H9 (cell line): ENCODE measurements at regions not wholly inside any gene's neighbourhood (a gene's known extent, or its start where the extent isn't known, plus 50 kb on each side); places are given as distances from the start of the nearest gene placed in this dataset.

Source experiments
- DNase-seq: peaks from one replicate; pipeline ENCODE4 v3.0.0-alpha.2; 2017
- H2AFZ ChIP-seq: one replicate; pipeline ENCODE4 v1.6.1; 2013; ENCODE audit warnings: mild to moderate bottlenecking, low read length, control low read depth, moderate library complexity
- H2AK5ac ChIP-seq: 2 replicates; pipeline ENCODE4 v1.6.1; 2013; ENCODE audit warnings: low read length, control low read depth, mixed read lengths; ENCODE audit not compliant: insufficient read length
- H2BK120ac ChIP-seq: one replicate; pipeline ENCODE4 v1.6.1; 2013; ENCODE audit warnings: low read depth, mild to moderate bottlenecking, low read length, control low read depth, inconsistent platforms; ENCODE audit not compliant: poor library complexity, severe bottlenecking
- H2BK12ac ChIP-seq: 2 replicates; pipeline ENCODE4 v1.6.1; 2013; ENCODE audit warnings: low read length, control low read depth, mixed read lengths, low read depth; ENCODE audit not compliant: insufficient read length
- H2BK15ac ChIP-seq: 2 replicates; pipeline ENCODE4 v1.6.1; 2013; ENCODE audit warnings: low read depth, low read length, control low read depth
- H2BK20ac ChIP-seq: one replicate; pipeline ENCODE4 v1.6.1; 2013; ENCODE audit warnings: low read depth, mild to moderate bottlenecking, low read length, control low read depth, inconsistent platforms; ENCODE audit not compliant: poor library complexity, severe bottlenecking
- H2BK5ac ChIP-seq: 2 replicates; pipeline ENCODE4 v1.6.1; 2013; ENCODE audit warnings: low read length, control low read depth, mixed read lengths; ENCODE audit not compliant: insufficient read length
- H3K14ac ChIP-seq: 2 replicates; pipeline ENCODE4 v1.6.1; 2013; ENCODE audit warnings: low read length, control low read depth; ENCODE audit not compliant: insufficient read depth
- H3K18ac ChIP-seq: 2 replicates; pipeline ENCODE4 v1.6.1; 2013; ENCODE audit warnings: low read depth, mild to moderate bottlenecking, mixed read lengths, low read length, control low read depth; ENCODE audit not compliant: insufficient read length
- H3K23ac ChIP-seq: 2 replicates; pipeline ENCODE4 v1.6.1; 2013; ENCODE audit warnings: low read length, control low read depth, mixed read lengths, low read depth; ENCODE audit not compliant: insufficient read length
- H3K23me2 ChIP-seq: 2 replicates; pipeline ENCODE4 v1.6.1; 2013; ENCODE audit warnings: low read depth, mild to moderate bottlenecking, mixed read lengths, low read length, control low read depth; ENCODE audit not compliant: insufficient read length, poor library complexity, severe bottlenecking
- H3K27ac ChIP-seq: 2 replicates; pipeline ENCODE4 v1.5.1; 2013; ENCODE audit warnings: low read length, control low read depth, mixed read lengths, low read depth; ENCODE audit not compliant: insufficient read length
- H3K27me3 ChIP-seq: 2 replicates; pipeline ENCODE4 v1.6.1; 2013; ENCODE audit warnings: low read length, control low read depth, inconsistent platforms; ENCODE audit not compliant: insufficient read depth
- H3K4ac ChIP-seq: 2 replicates; pipeline ENCODE4 v1.6.1; 2013; ENCODE audit warnings: low read depth, mild to moderate bottlenecking, control low read depth, inconsistent platforms, low read length, moderate library complexity
- H3K4me1 ChIP-seq: 2 replicates; pipeline ENCODE4 v1.6.1; 2013; ENCODE audit warnings: low read length, control low read depth, inconsistent platforms; ENCODE audit not compliant: insufficient read depth
- H3K4me2 ChIP-seq: 2 replicates; pipeline ENCODE4 v1.6.1; 2013; ENCODE audit warnings: low read length, control low read depth, mixed read lengths; ENCODE audit not compliant: insufficient read length, insufficient read depth
- H3K56ac ChIP-seq: 2 replicates; pipeline ENCODE4 v1.6.1; 2013; ENCODE audit warnings: low read depth, mild to moderate bottlenecking, mixed read lengths, low read length, control low read depth; ENCODE audit not compliant: insufficient read length
- H3K79me1 ChIP-seq: 2 replicates; pipeline ENCODE4 v1.6.1; 2013; ENCODE audit warnings: low read depth, mild to moderate bottlenecking, moderate library complexity, low read length, control low read depth, inconsistent platforms; ENCODE audit not compliant: insufficient read depth, poor library complexity, severe bottlenecking
- H3K79me2 ChIP-seq: 2 replicates; pipeline ENCODE4 v1.6.1; 2013; ENCODE audit warnings: low read length, control low read depth, inconsistent platforms; ENCODE audit not compliant: insufficient read depth
- H3K9ac ChIP-seq: 2 replicates; pipeline ENCODE4 v1.6.1; 2013; ENCODE audit warnings: low read length, control low read depth, mixed read lengths; ENCODE audit not compliant: insufficient read length; ENCODE audit errors: extremely low read depth
- H3K9me3 ChIP-seq: one replicate; pipeline ENCODE4 v1.6.1; 2013; ENCODE audit warnings: low read depth, low read length, inconsistent platforms; ENCODE audit not compliant: control insufficient read depth
- H3T11ph ChIP-seq: one replicate; pipeline ENCODE4 v1.6.1; 2013; ENCODE audit warnings: mild to moderate bottlenecking, low read length, control low read depth, inconsistent platforms
- H4K20me1 ChIP-seq: one replicate; pipeline ENCODE4 v1.6.1; 2013; ENCODE audit not compliant: control insufficient read depth, insufficient read length, insufficient read depth
- H4K5ac ChIP-seq: 2 replicates; pipeline ENCODE4 v1.6.1; 2013; ENCODE audit warnings: low read depth, mild to moderate bottlenecking, mixed read lengths, low read length, control low read depth; ENCODE audit not compliant: insufficient read length
- H4K8ac ChIP-seq: replicated peaks from 2 replicates; pipeline ENCODE4 v1.6.1; 2013; ENCODE audit warnings: low read length, control low read depth, mixed read lengths, low read depth; ENCODE audit not compliant: insufficient read length
- H4K91ac ChIP-seq: 2 replicates; pipeline ENCODE4 v1.6.1; 2013; ENCODE audit warnings: low read depth, mild to moderate bottlenecking, moderate library complexity, mixed read lengths, low read length, control low read depth; ENCODE audit not compliant: insufficient read length
- H3K27ac Mint-ChIP-seq, 3 experiments: 2 replicates in 2 of 3; 3 replicates in 1 of 3; pipeline ENCODE4 v1.8.0; 2020 to 2021; ENCODE audit warnings: mixed read lengths in 3 of 3, mild to moderate bottlenecking in 1 of 3, moderate library complexity in 1 of 3
- H3K27me3 Mint-ChIP-seq: 2 replicates; pipeline ENCODE4 v1.8.0; 2021; ENCODE audit warnings: low read depth, mild to moderate bottlenecking, moderate library complexity, mixed read lengths
- H3K36me3 Mint-ChIP-seq, 3 experiments: 2 replicates in 2 of 3; 3 replicates in 1 of 3; pipeline ENCODE4 v1.8.0; 2020 to 2021; ENCODE audit warnings: low read depth in 3 of 3, mixed read lengths in 3 of 3; ENCODE audit not compliant: insufficient read depth in 1 of 3
- H3K4me1 Mint-ChIP-seq, 2 experiments: 2 replicates each; pipeline ENCODE4 v1.8.0; 2020; ENCODE audit warnings: mixed read lengths in 2 of 2
- H3K4me3 Mint-ChIP-seq, 2 experiments: 2 replicates in 1 of 2; 3 replicates in 1 of 2; pipeline ENCODE4 v1.8.0; 2020 to 2021; ENCODE audit warnings: mild to moderate bottlenecking in 2 of 2, mixed read lengths in 2 of 2, moderate library complexity in 1 of 2
- H3K9me3 Mint-ChIP-seq, 2 experiments: 2 replicates in 1 of 2; 3 replicates in 1 of 2; pipeline ENCODE4 v1.8.0; 2020; ENCODE audit warnings: mild to moderate bottlenecking in 2 of 2, mixed read lengths in 2 of 2, moderate library complexity in 1 of 2
- CTCF ChIP-seq: fragments of 200-600 bp; sonication (generic); conservative IDR thresholded peaks from 3 replicates; pipeline ENCODE4 v1.8.0; 2021; ENCODE audit warnings: antibody characterized with exemption, mild to moderate bottlenecking
- WGBS: extraction: QIAGEN DNeasy Blood & Tissue Kit; methylation state at CpG from one replicate; pipeline ENCODE4 v1.1.7; 2013; ENCODE audit warnings: missing lambda C conversion rate, low lambda C conversion rate, mixed read lengths; ENCODE audit not compliant: insufficient read length; ENCODE audit errors: extremely low coverage; 5-methylcytosine and 5-hydroxymethylcytosine counted together

DNA sequence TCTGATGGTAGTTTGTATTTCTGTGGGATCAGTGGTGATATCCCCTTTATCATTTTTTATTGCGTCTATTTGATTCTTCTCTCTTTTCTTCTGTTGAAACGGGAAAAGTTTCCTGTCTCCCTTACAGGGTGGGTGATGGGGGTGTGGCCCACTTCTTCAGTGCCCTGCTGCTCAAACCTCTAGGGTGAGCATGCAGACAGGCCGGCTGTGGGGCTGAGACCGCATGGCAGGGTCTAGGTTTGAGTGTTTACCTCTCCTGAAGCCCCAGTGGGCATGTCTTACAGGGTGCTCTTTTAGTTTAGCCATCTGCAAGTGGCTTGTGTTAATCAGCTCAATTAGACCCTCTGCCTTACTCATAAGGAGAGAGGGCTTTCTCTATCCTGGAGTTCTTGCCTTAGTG is 450.0 kb upstream of the EPHA3 start:
- Histone ChIP-seq H3K23me2 (no peaks in the 10 kb centered on the region), H3K9me3 (no peaks in the 10 kb centered on the region), H2BK15ac (no peak overlapping the region), H3K4me2 (no peak overlapping the region), H3K18ac (no peak overlapping the region), H2AFZ (no peak overlapping the region), H3K14ac (no peak overlapping the region), H3K27me3 (no peaks in the 10 kb centered on the region), H3K4me1 (no peaks in the 10 kb centered on the region), H3K79me2 (no peaks in the 10 kb centered on the region), H3K56ac (no peak overlapping the region), H3T11ph (no peak overlapping the region), H3K27ac (no peak overlapping the region), H3K79me1 (no peaks in the 10 kb centered on the region), H4K5ac (no peak overlapping the region), H3K23ac (no peak overlapping the region), H2BK120ac (no peak overlapping the region), H2AK5ac (no peak overlapping the region), H2BK12ac (no peak overlapping the region), H2BK5ac (no peak overlapping the region), H4K8ac (no peak overlapping the region), H3K9ac (no peak overlapping the region), H3K4ac (no peak overlapping the region), H2BK20ac (no peak overlapping the region), H4K91ac (no peak overlapping the region), H4K20me1 (no peaks in the 10 kb centered on the region)
- DNase-seq: no peak
- Mint-ChIP-seq H3K36me3 (peaks cover 2 to 7% (median 2%) of the 10 kb centered on the region in 3 experiments; a peak in 3 of 7 replicates), H3K4me3 (no peak overlapping the region), H3K9me3 (peaks cover 3 to 8% of the 10 kb centered on the region in 2 experiments; a peak in 4 of 5 replicates), H3K27ac (no peak overlapping the region; a peak in 1 of 7 replicates), H3K4me1 (0 out of 4 replicates have a peak, but pooled peaks cover 0 to 2% of the 10 kb centered on the region in 2 experiments), H3K27me3 (no peaks in the 10 kb centered on the region; the same call in 1 of the 2 replicates)
- no CpG with 5 or more reads among the region's 4 CpGs for WGBS
- TF ChIP-seq CTCF: no peak
